ENCODE measurements at regions not wholly inside any gene's neighbourhood (a gene's known extent, or its start where the extent isn't known, plus 50 kb on each side); places are given as distances from the start of the nearest gene placed in this dataset.

GRCh38 chr3:15974647-15975046, 176.9 kb upstream of the ANKRD28 start:
- H3K4me3 ChIP-seq (ENCODE audit: low read depth, low read length): no peak overlapping the region
- peak; percentile 32 for TF ChIP-seq CTCF (IDR thresholded peaks at IDR 0.05; ENCODE audit: insufficient read depth, low read depth, low read length)
- DNase-seq (ENCODE audit: low read depth): no peak

DNA sequence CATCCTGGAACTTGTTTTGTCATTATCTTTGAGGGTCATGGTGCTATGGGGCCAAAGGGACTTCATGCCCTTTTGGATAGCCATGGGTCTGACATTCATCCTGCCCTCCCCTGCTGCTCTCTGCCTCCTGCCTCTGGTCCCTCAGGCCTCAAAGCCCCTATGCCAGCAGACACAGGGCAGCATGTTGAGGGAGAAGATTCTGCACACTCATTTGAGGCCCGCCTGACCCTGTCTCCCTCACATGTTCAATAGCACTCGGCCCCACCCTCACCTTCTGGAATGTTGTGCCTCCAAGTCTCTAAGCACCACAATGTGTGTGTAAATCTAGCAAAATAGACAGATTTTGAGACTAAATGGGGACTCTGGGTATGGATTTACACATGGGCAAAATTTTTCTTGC, 178.7 kb upstream of the ANKRD28 start:
- no peak overlapping the region for H3K4me3 ChIP-seq (ENCODE audit: low read depth, low read length)
- no peak for TF ChIP-seq CTCF (IDR thresholded peaks at IDR 0.05; ENCODE audit: insufficient read depth, low read depth, low read length)
- no peak for DNase-seq (ENCODE audit: low read depth)

DNA sequence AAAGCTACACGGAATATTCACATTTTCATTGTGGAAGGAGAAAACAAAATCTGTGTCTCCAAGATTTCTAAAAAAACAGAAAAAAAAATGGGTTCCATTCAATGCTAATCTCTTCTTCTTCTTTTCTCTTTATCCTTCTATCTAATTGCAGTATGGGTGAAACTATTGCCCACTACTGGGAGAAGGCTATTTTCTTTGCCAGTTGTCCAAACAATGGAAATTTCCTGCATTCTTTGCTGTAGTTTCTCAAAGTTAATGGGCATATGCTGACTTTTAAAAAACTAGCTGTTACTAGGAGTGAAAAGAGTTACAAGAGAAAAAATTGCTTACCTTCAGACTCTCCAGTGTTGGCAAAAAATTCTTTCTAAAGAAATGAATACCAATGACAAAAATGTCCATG, 179.3 kb upstream of the ANKRD28 start:
- TF ChIP-seq CTCF (IDR thresholded peaks at IDR 0.05; ENCODE audit: insufficient read depth, low read depth, low read length): no peak
- DNase-seq (ENCODE audit: low read depth): no peak
- no peak overlapping the region for H3K4me3 ChIP-seq (ENCODE audit: low read depth, low read length)

GRCh38 chr3:15977598-15978232, 179.9 kb upstream of the ANKRD28 start:
- H3K4me3 ChIP-seq (ENCODE audit: low read depth, low read length): no peak overlapping the region
- DNase-seq (ENCODE audit: low read depth): no peak
- no peak for TF ChIP-seq CTCF (IDR thresholded peaks at IDR 0.05; ENCODE audit: insufficient read depth, low read depth, low read length)

- no peak for DNase-seq (ENCODE audit: low read depth)
- TF ChIP-seq CTCF (IDR thresholded peaks at IDR 0.05; ENCODE audit: insufficient read depth, low read depth, low read length): no peak
Observed at GRCh38 chr3:15978801-15979200, 181.0 kb upstream of the ANKRD28 start.

GRCh38 chr3:15979495-15979894, 181.7 kb upstream of the ANKRD28 start:
- no peak for TF ChIP-seq CTCF (IDR thresholded peaks at IDR 0.05; ENCODE audit: insufficient read depth, low read depth, low read length)
- DNase-seq (ENCODE audit: low read depth): no peak
- no peak overlapping the region for H3K4me3 ChIP-seq (ENCODE audit: low read depth, low read length)

More at GRCh38 chr3:15978801-15979200, 181.0 kb upstream of the ANKRD28 start:
- H3K4me3 ChIP-seq (ENCODE audit: low read depth, low read length): no peak overlapping the region

DNA sequence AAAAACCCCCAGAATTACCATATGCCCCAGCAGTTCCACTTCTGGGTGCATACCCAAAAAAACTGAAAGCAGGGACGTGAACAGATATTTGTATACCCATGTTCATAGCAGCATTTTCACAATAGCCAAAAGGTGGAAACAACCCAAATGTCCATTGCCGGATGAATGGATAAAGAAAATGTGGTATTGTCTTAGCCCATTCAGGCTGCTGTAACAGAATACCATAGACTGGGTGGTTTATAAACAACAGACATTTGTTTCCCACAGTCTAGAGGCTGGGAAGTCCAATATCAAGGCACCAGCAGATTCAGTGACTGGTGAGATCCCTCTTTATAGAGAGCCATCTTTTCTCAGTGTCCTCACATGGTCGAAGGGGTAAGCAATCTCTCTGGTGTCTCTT, 182.1 kb upstream of the ANKRD28 start:
- DNase-seq (ENCODE audit: low read depth): no peak
- no peak overlapping the region for H3K4me3 ChIP-seq (ENCODE audit: low read depth, low read length)
- no peak for TF ChIP-seq CTCF (IDR thresholded peaks at IDR 0.05; ENCODE audit: insufficient read depth, low read depth, low read length)

Data from fibroblast of villous mesenchyme (primary cell).